PFSK-1 (cell line): ENCODE measurements at regions not wholly inside any gene's neighbourhood (a gene's known extent, or its start where the extent isn't known, plus 50 kb on each side); places are given as distances from the start of the nearest gene placed in this dataset.

Experiments
- POLR2AphosphoS5 ChIP-seq: IDR thresholded peaks from 2 replicates; pipeline ENCODE4 v1.6.1; 2012; ENCODE audit warnings: low read depth, mild to moderate bottlenecking, control low read depth, low read length, moderate library complexity
- REST ChIP-seq, 2 experiments: IDR thresholded peaks; 2 replicates each; pipeline versions ENCODE4 v1.6.1 to v1.8.0; 2011 to 2012; ENCODE audit warnings: low read depth in 2 of 2, low read length in 2 of 2, control low read depth in 1 of 2, inconsistent platforms in 1 of 2, mild to moderate bottlenecking in 1 of 2, moderate library complexity in 1 of 2; ENCODE audit not compliant: insufficient read depth in 1 of 2
- SIN3A ChIP-seq: IDR thresholded peaks from 2 replicates; pipeline ENCODE4 v1.6.1; 2012; ENCODE audit warnings: mild to moderate bottlenecking, low read length, moderate library complexity, borderline replicate concordance; ENCODE audit not compliant: insufficient read depth
- TAF1 ChIP-seq: IDR thresholded peaks from 2 replicates; pipeline ENCODE4 v1.6.1; 2012; ENCODE audit warnings: low read length, control low read depth, borderline replicate concordance; ENCODE audit not compliant: insufficient read depth

DNA sequence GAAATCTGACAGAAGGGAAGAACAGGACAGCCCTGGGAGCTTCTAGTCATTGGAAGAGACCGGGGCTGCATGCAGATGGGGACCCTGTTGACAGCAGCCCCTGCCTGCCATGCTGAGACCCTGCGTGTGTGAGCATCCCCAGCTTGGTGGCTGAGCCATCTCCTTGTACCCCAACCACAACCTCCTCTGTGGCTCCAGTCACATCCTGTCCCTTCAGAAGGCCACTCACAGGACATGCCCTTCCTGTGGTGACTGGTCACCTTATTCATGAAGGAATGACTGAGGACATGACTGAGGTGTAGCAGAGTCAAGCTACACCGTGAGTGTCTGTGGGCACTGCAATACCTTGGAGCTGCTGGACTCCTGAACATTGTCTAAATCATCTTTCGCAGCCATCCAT is 141.8 kb upstream of the ERRFI1 start:
- TF ChIP-seq REST (IDR thresholded peaks at IDR 0.05; ENCODE audit: insufficient read depth in 1 of 2, low read depth in 2 of 2, low read length in 2 of 2): no peak
- TF ChIP-seq TAF1: no peak
- TF ChIP-seq POLR2AphosphoS5: no peak
- TF ChIP-seq SIN3A: no peak
